ENCODE measurements at regions not wholly inside any gene's neighbourhood (a gene's known extent, or its start where the extent isn't known, plus 50 kb on each side); places are given as distances from the start of the nearest gene placed in this dataset.

- TF ChIP-seq POLR2A (IDR thresholded peaks at IDR 0.05) (no peak), CTCF (IDR thresholded peaks at IDR 0.05) (no peak), POLR2AphosphoS5 (IDR thresholded peaks at IDR 0.05) (no peak), EP300 (IDR thresholded peaks at IDR 0.05; ENCODE audit: low read depth) (no peak)
Observed at GRCh38 chr1:82466416-82466815, 665.7 kb downstream of the ADGRL2 start.
